Nephron (organoid): ENCODE measurements at regions not wholly inside any gene's neighbourhood (a gene's known extent, or its start where the extent isn't known, plus 50 kb on each side); places are given as distances from the start of the nearest gene placed in this dataset.

Source experiments
- H3K27ac Mint-ChIP-seq, 3 experiments: 2 replicates each; pipeline ENCODE4 v1.8.0; 2020; ENCODE audit warnings: mixed read lengths in 3 of 3, mild to moderate bottlenecking in 2 of 3, moderate library complexity in 1 of 3
- H3K27me3 Mint-ChIP-seq: 2 replicates; pipeline ENCODE4 v1.8.0; 2021; ENCODE audit warnings: low read depth, mild to moderate bottlenecking, moderate library complexity, mixed read lengths
- H3K36me3 Mint-ChIP-seq: 2 replicates; pipeline ENCODE4 v1.8.0; 2020; ENCODE audit warnings: low read depth, mixed read lengths
- H3K4me1 Mint-ChIP-seq: 2 replicates; pipeline ENCODE4 v1.8.0; 2020; ENCODE audit warnings: mixed read lengths
- H3K4me3 Mint-ChIP-seq, 3 experiments: 2 replicates each; pipeline ENCODE4 v1.8.0; 2020; ENCODE audit warnings: mild to moderate bottlenecking in 3 of 3, mixed read lengths in 3 of 3, moderate library complexity in 2 of 3
- H3K9me3 Mint-ChIP-seq: 2 replicates; pipeline ENCODE4 v1.8.0; 2020; ENCODE audit warnings: mixed read lengths
- TF ChIP-seq, protein P1 (sequence below), 3 experiments: fragments of 200-600 bp; sonication (generic); IDR thresholded peaks; one replicate each; pipeline ENCODE4 v1.5.0; 2021; ENCODE audit warnings: antibody characterized with exemption in 3 of 3; ENCODE audit not compliant: unreplicated experiment in 3 of 3

DNA sequence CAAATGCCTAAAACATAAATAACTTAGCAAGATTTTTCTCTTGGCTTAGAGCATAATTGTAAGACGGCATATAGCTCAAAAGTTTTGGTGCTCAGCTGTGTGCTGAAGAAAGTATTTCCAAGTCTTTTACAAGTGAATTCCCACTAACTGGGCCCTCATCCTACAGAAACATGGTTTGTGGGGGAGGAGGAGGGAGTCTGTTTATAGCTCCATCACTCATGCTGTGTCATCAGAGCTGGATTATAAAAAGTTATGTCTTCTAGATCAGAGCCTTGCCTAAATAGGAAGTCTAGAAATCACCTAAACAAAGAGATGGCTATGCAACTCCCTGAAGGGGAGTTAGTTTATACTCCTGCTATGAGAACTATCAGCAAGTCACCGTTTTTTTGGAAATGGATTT is 65.9 kb upstream of the OTOGL start:
- peaks cover 23% of the 10 kb centered on the region for H3K4me1 Mint-ChIP-seq
- H3K9me3 Mint-ChIP-seq, result no peaks in the 10 kb centered on the region
- peak overlapping the region in 2 of 3 experiments; percentile 3 to 10 for H3K4me3 Mint-ChIP-seq
- H3K36me3 Mint-ChIP-seq, result no peaks in the 10 kb centered on the region
- peak overlapping the region; percentile 76 to 82 (median 80) for H3K27ac Mint-ChIP-seq
- H3K27me3 Mint-ChIP-seq, result no peaks in the 10 kb centered on the region
- TF ChIP-seq, protein P1, sequence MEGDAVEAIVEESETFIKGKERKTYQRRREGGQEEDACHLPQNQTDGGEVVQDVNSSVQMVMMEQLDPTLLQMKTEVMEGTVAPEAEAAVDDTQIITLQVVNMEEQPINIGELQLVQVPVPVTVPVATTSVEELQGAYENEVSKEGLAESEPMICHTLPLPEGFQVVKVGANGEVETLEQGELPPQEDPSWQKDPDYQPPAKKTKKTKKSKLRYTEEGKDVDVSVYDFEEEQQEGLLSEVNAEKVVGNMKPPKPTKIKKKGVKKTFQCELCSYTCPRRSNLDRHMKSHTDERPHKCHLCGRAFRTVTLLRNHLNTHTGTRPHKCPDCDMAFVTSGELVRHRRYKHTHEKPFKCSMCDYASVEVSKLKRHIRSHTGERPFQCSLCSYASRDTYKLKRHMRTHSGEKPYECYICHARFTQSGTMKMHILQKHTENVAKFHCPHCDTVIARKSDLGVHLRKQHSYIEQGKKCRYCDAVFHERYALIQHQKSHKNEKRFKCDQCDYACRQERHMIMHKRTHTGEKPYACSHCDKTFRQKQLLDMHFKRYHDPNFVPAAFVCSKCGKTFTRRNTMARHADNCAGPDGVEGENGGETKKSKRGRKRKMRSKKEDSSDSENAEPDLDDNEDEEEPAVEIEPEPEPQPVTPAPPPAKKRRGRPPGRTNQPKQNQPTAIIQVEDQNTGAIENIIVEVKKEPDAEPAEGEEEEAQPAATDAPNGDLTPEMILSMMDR (IDR thresholded peaks at IDR 0.05; ENCODE audit: unreplicated experiment in 3 of 3), result no peak

DNA sequence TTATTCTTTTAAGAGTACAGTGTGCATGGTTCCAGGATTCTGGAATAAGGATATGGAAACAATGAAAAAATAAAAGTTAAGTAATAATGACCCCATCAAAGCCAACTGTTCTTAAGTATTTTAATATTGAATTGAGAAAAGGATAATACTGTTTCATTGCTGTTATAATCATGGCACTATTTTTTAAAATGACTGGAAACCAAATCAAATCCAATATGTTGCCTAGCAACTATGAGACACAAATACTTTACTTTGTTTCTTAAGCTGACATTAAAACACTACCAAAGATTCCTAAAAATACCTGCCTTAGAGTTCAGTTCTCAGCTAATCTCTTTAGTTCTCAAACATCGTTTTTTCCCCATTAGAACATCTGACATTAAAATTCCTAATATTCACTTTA is 66.4 kb upstream of the OTOGL start:
- Mint-ChIP-seq H3K4me3 (peak overlapping the region in 1 of 3 experiments; percentile 3), H3K27me3 (no peaks in the 10 kb centered on the region), H3K4me1 (peaks cover 23% of the 10 kb centered on the region), H3K36me3 (no peaks in the 10 kb centered on the region), H3K9me3 (peaks cover under 1% of the 10 kb centered on the region), H3K27ac (peak overlapping the region; percentile 76 to 82 (median 80))
- TF ChIP-seq, protein P1 (IDR thresholded peaks at IDR 0.05; ENCODE audit: unreplicated experiment in 3 of 3), result no peak

DNA sequence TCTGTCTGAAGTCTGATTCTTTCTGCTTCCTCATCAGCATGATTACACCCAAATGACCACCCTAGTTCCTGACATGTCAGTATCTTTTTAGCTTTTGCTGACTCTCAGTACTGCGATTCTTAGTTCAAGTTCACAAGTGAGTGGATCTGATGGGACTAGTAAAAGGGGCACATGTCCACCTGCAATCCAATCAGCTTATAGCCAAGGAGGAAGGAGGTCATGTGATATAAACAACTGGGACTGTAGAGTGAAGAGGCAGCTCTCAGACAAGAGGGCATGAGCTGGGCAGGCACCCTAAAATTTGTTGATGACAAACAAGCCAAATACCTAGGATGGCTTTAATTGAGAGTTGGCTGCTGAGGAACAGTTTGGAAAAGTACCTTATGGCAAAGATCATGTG is 68.1 kb upstream of the OTOGL start:
- peaks cover 3% of the 10 kb centered on the region for H3K9me3 Mint-ChIP-seq
- TF ChIP-seq, protein P1 (IDR thresholded peaks at IDR 0.05; ENCODE audit: unreplicated experiment in 3 of 3), result no peak
- H3K36me3 Mint-ChIP-seq, result no peaks in the 10 kb centered on the region
- peaks cover 4% of the 10 kb centered on the region for H3K27me3 Mint-ChIP-seq
- no peak overlapping the region for H3K4me3 Mint-ChIP-seq
- H3K4me1 Mint-ChIP-seq, result peaks cover 23% of the 10 kb centered on the region
- H3K27ac Mint-ChIP-seq, result no peak overlapping the region

DNA sequence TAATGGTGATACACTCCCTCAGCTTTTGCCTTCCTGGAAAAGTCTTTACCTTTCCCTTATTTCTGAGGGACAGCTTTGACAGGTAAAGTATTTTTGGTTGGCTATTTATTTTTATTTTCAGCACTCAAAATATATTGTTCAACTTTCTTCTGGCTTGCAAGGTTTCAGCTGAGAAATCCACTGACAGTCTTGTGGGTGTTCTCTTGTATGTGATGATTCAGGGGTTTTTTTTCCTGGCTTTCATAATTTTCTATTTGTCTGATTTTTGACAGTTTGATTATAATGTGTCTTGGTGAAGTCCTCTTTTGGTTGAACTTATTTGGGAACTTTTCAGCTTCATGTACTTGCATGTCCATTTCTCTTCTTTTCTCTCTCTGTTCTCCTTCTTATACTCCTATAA is 73.7 kb upstream of the OTOGL start:
- Mint-ChIP-seq H3K4me3 (no peak overlapping the region), H3K36me3 (no peaks in the 10 kb centered on the region), H3K4me1 (no peaks in the 10 kb centered on the region), H3K9me3 (peaks cover 11% of the 10 kb centered on the region), H3K27ac (no peak overlapping the region), H3K27me3 (peaks cover 4% of the 10 kb centered on the region)
- TF ChIP-seq, protein P1 (IDR thresholded peaks at IDR 0.05; ENCODE audit: unreplicated experiment in 3 of 3), result no peak

DNA sequence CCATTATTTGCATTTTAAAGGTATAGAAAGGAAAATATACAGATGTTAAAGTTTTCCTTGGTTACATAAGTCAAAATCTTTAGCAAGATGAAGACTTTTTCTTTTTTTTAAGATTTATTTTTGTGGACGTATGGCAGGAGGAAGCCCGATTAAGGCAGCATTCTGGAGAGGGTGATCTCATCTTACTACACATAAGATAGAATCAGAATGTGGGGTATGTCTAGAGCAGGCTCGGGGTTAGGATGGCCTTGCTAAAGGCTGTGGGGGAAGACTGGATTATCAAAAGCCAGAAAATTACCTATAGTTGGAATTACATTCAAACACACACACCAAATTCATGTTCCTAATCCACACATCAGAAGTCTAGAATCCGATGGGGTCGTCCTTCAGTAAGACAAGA is 79.6 kb upstream of the OTOGL start:
- Mint-ChIP-seq H3K4me1 (peaks cover 22% of the 10 kb centered on the region), H3K27ac (no peak overlapping the region), H3K9me3 (peaks cover 3% of the 10 kb centered on the region), H3K36me3 (no peaks in the 10 kb centered on the region), H3K27me3 (no peaks in the 10 kb centered on the region), H3K4me3 (no peak overlapping the region)
- TF ChIP-seq, protein P1 (IDR thresholded peaks at IDR 0.05; ENCODE audit: unreplicated experiment in 3 of 3), result no peak

DNA sequence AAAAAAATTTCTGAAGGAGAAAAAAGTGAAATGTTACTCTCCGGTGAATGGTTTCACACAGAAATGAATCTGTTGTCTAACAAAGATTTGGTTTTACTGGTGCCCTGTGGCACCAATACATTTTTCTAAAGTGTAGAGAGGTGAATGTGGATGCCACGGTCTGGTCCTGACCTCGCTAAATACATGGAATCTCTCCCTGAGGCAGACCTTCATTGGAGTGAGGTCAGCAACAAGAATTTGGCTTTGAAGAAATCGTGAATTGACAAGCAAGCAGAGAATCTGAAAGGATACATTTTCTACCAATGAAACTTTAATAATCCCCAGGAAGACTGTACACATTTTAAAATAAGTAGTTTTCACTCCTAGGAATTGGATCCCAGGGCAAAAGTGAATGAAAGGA is 81.2 kb upstream of the OTOGL start:
- peak overlapping the region in 2 of 3 experiments; percentile 36 to 64 for H3K27ac Mint-ChIP-seq

More for the DNA sequence above, 81.2 kb upstream of the OTOGL start:
- Mint-ChIP-seq H3K36me3 (no peaks in the 10 kb centered on the region), H3K4me1 (peaks cover 22% of the 10 kb centered on the region), H3K27me3 (no peaks in the 10 kb centered on the region), H3K4me3 (no peak overlapping the region), H3K9me3 (peaks cover 3% of the 10 kb centered on the region)
- TF ChIP-seq, protein P1 (IDR thresholded peaks at IDR 0.05; ENCODE audit: unreplicated experiment in 3 of 3), result no peak
